HEK293 (cell line): ENCODE measurements at regions not wholly inside any gene's neighbourhood (a gene's known extent, or its start where the extent isn't known, plus 50 kb on each side); places are given as distances from the start of the nearest gene placed in this dataset.

Source experiments
- HOXA7 ChIP-seq: sonication (generic); formaldehyde crosslinking; IDR thresholded peaks from 2 replicates; pipeline ENCODE4 v1.8.1; 2022; ENCODE audit warnings: missing genetic modification reagents, borderline replicate concordance
- SP2 ChIP-seq: fragments of 450-650 bp; formaldehyde crosslinking; IDR thresholded peaks from 2 replicates; pipeline ENCODE4 v1.5.1; 2016; ENCODE audit warnings: missing biosample characterization, missing genetic modification characterization
- TCF7L2 ChIP-seq: IDR thresholded peaks from 2 replicates; pipeline ENCODE4 v1.6.1; 2011; ENCODE audit warnings: low read depth, mild to moderate bottlenecking, inconsistent platforms, low read length, moderate library complexity, borderline replicate concordance
- ZBTB48 ChIP-seq: fragments of 450-650 bp; formaldehyde crosslinking; IDR thresholded peaks from 2 replicates; pipeline ENCODE4 v1.5.1; 2016; ENCODE audit warnings: missing biosample characterization, missing genetic modification characterization
- ZNF223 ChIP-seq: fragments of 450-650 bp; formaldehyde crosslinking; IDR thresholded peaks from 2 replicates; pipeline ENCODE4 v1.5.1; 2016; ENCODE audit warnings: missing biosample characterization, missing genetic modification characterization
- ZNF843 ChIP-seq: fragments of 450-650 bp; formaldehyde crosslinking; IDR thresholded peaks from 2 replicates; pipeline ENCODE4 v1.5.1; 2016; ENCODE audit warnings: missing biosample characterization, missing genetic modification characterization
- TF ChIP-seq, protein P1 (sequence below): fragments of 450-650 bp; formaldehyde crosslinking; IDR thresholded peaks from 2 replicates; pipeline ENCODE4 v1.5.1; 2016; ENCODE audit warnings: missing biosample characterization, missing genetic modification characterization
- TF ChIP-seq, protein P2 (sequence below): fragments of 450-650 bp; formaldehyde crosslinking; IDR thresholded peaks from 2 replicates; pipeline ENCODE4 v1.5.1; 2016; ENCODE audit warnings: missing biosample characterization, missing genetic modification characterization, low read depth

DNA sequence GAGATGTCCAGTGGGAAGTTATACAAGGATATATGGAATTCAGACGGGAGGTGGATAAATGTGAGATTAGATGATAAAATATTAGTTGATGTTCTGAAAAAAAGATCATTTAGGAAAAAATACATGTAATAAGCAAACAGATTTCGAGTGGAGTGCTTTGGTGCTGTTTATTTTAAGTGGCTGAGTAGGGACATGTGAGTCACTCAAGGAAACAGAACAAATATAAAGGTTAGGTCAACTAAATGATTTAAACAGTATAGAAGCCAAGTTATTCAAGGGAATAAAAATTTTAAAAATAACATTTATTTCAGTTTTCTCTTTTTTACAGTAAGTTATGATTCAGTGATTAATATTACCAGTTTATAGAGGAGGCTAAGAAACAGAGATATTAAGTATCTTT lies 1046.7 kb upstream of the B3GALT2 start:
- TF ChIP-seq HOXA7 (CRISPR knock-in tag) (no peak), TCF7L2 (no peak), ZNF223 (tag by site-specific recombination) (no peak), ZBTB48 (no peak), ZNF843 (no peak), SP2 (no peak)
- TF ChIP-seq, protein P1, sequence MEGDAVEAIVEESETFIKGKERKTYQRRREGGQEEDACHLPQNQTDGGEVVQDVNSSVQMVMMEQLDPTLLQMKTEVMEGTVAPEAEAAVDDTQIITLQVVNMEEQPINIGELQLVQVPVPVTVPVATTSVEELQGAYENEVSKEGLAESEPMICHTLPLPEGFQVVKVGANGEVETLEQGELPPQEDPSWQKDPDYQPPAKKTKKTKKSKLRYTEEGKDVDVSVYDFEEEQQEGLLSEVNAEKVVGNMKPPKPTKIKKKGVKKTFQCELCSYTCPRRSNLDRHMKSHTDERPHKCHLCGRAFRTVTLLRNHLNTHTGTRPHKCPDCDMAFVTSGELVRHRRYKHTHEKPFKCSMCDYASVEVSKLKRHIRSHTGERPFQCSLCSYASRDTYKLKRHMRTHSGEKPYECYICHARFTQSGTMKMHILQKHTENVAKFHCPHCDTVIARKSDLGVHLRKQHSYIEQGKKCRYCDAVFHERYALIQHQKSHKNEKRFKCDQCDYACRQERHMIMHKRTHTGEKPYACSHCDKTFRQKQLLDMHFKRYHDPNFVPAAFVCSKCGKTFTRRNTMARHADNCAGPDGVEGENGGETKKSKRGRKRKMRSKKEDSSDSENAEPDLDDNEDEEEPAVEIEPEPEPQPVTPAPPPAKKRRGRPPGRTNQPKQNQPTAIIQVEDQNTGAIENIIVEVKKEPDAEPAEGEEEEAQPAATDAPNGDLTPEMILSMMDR, result no peak
- TF ChIP-seq, protein P2, sequence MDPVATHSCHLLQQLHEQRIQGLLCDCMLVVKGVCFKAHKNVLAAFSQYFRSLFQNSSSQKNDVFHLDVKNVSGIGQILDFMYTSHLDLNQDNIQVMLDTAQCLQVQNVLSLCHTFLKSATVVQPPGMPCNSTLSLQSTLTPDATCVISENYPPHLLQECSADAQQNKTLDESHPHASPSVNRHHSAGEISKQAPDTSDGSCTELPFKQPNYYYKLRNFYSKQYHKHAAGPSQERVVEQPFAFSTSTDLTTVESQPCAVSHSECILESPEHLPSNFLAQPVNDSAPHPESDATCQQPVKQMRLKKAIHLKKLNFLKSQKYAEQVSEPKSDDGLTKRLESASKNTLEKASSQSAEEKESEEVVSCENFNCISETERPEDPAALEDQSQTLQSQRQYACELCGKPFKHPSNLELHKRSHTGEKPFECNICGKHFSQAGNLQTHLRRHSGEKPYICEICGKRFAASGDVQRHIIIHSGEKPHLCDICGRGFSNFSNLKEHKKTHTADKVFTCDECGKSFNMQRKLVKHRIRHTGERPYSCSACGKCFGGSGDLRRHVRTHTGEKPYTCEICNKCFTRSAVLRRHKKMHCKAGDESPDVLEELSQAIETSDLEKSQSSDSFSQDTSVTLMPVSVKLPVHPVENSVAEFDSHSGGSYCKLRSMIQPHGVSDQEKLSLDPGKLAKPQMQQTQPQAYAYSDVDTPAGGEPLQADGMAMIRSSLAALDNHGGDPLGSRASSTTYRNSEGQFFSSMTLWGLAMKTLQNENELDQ (tag by site-specific recombination), result no peak
